GM18520 (cell line): ENCODE measurements at regions not wholly inside any gene's neighbourhood (a gene's known extent, or its start where the extent isn't known, plus 50 kb on each side); places are given as distances from the start of the nearest gene placed in this dataset.
"Not testable (repeated sequence)": the region's sequence is repeated elsewhere in the genome, so short reads cannot be mapped to it uniquely, and the experiment has no call there.

Experiments
- ATAC-seq: cut with Tn5 transposase; IDR thresholded peaks from one replicate; pipeline ENCODE4 v1.9.1; 2021; ENCODE audit not compliant: unreplicated experiment

GRCh38 chr18:57887543-57888383, 84.6 kb upstream of the ATP8B1 start:
- no peak for ATAC-seq

GRCh38 chr18:57885931-57886330, 82.8 kb upstream of the ATP8B1 start:
- no peak for ATAC-seq

GRCh38 chr18:57882465-57882864, 79.3 kb upstream of the ATP8B1 start:
- no peak for ATAC-seq

GRCh38 chr18:57881818-57882413, 78.8 kb upstream of the ATP8B1 start:
- ATAC-seq = peak; percentile 73

- ATAC-seq = not testable (repeated sequence)
Observed at GRCh38 chr18:57879924-57880323, 76.8 kb upstream of the ATP8B1 start.

GRCh38 chr18:57869221-57869620, 66.1 kb upstream of the ATP8B1 start:
- ATAC-seq = no peak

- no peak for ATAC-seq
Observed at GRCh38 chr18:57866355-57866754, 63.2 kb upstream of the ATP8B1 start.

- ATAC-seq = no peak
Observed at GRCh38 chr18:57864615-57865121, 61.6 kb upstream of the ATP8B1 start.

GRCh38 chr18:57863706-57864105, 60.6 kb upstream of the ATP8B1 start:
- no peak for ATAC-seq

- ATAC-seq = peak; percentile 58
Observed at GRCh38 chr18:57859314-57859713, 56.2 kb upstream of the ATP8B1 start.

- no peak for ATAC-seq
Observed at GRCh38 chr18:57856557-57857280, 53.6 kb upstream of the ATP8B1 start.

- no peak for ATAC-seq
Observed at GRCh38 chr18:57856128-57856527, 53.0 kb upstream of the ATP8B1 start.

GRCh38 chr18:57855551-57855950, 52.4 kb upstream of the ATP8B1 start:
- no peak for ATAC-seq

- no peak for ATAC-seq
Observed at GRCh38 chr18:57854726-57855125, 51.6 kb upstream of the ATP8B1 start.

- no peak for ATAC-seq
Observed at GRCh38 chr18:57853864-57854263, 50.7 kb upstream of the ATP8B1 start.

- ATAC-seq = no peak
Observed at GRCh38 chr18:57853133-57853532, 50.0 kb upstream of the ATP8B1 start.
